ENCODE measurements at regions not wholly inside any gene's neighbourhood (a gene's known extent, or its start where the extent isn't known, plus 50 kb on each side); places are given as distances from the start of the nearest gene placed in this dataset.

- intact Hi-C loops (cut with DNase I; ENCODE audit: low total_unique reads) (no loop called here), in situ Hi-C loops (cut with MboI; ENCODE audit: low sequenced_read_pairs in 4 of 4) (no loop called here)
- ATAC-seq (no peak), DNase-seq (no peak)
- Histone ChIP-seq H3K4me1 (peaks cover 11 to 13% of the 10 kb centered on the region in 2 donors), H3K27ac (no peak overlapping the region), H3K9me3 (no peaks in the 10 kb centered on the region), H3K27me3 (no peaks in the 10 kb centered on the region), H3K4me3 (no peak overlapping the region), H3K36me3 (no peaks in the 10 kb centered on the region)
- TF ChIP-seq CTCF (IDR thresholded peaks at IDR 0.05 in 4 of 5, conservative IDR thresholded peaks at IDR 0.05 in 1 of 5) = no peak
- no peak for TF ChIP-seq POLR2A (IDR thresholded peaks at IDR 0.05)
Measured at GRCh38 chr5:124053340-124053739, 541.4 kb downstream of the CSNK1G3 start.

GRCh38 chr5:124052201-124052600 lies 540.2 kb downstream of the CSNK1G3 start:
- no peaks in the 10 kb centered on the region for H3K9me3 ChIP-seq
- ATAC-seq = no peak
- intact Hi-C loops (cut with DNase I; ENCODE audit: low total_unique reads) = no loop called here
- no peak for DNase-seq
- no peak overlapping the region for H3K27ac ChIP-seq
- in situ Hi-C loops (cut with MboI; ENCODE audit: low sequenced_read_pairs in 4 of 4) = no loop called here
- H3K36me3 ChIP-seq = no peaks in the 10 kb centered on the region
- no peak overlapping the region for H3K4me3 ChIP-seq
- TF ChIP-seq CTCF (IDR thresholded peaks at IDR 0.05 in 4 of 5, conservative IDR thresholded peaks at IDR 0.05 in 1 of 5) (no peak), POLR2A (IDR thresholded peaks at IDR 0.05) (no peak)
- peaks cover 3 to 4% of the 10 kb centered on the region in 2 donors for H3K4me1 ChIP-seq
- no peaks in the 10 kb centered on the region for H3K27me3 ChIP-seq

- ATAC-seq (no peak), DNase-seq (no peak)
- no peak for TF ChIP-seq CTCF (IDR thresholded peaks at IDR 0.05 in 4 of 5, conservative IDR thresholded peaks at IDR 0.05 in 1 of 5)
- TF ChIP-seq POLR2A (IDR thresholded peaks at IDR 0.05) = no peak
- H3K36me3 ChIP-seq = no peaks in the 10 kb centered on the region
- H3K9me3 ChIP-seq = no peaks in the 10 kb centered on the region
- in situ Hi-C loops (cut with MboI; ENCODE audit: low sequenced_read_pairs in 4 of 4) (no loop called here), intact Hi-C loops (cut with DNase I; ENCODE audit: low total_unique reads) (no loop called here)
- H3K4me3 ChIP-seq = no peak overlapping the region
- H3K4me1 ChIP-seq = no peaks in the 10 kb centered on the region
- no peak overlapping the region for H3K27ac ChIP-seq
- H3K27me3 ChIP-seq = no peaks in the 10 kb centered on the region
Measured at GRCh38 chr5:124050120-124050770, 538.3 kb downstream of the CSNK1G3 start.

- DNase-seq (no peak), ATAC-seq (no peak)
- H3K27ac ChIP-seq = no peak overlapping the region
- in situ Hi-C loops (cut with MboI; ENCODE audit: low sequenced_read_pairs in 4 of 4) = no loop called here
- H3K9me3 ChIP-seq = no peaks in the 10 kb centered on the region
- H3K36me3 ChIP-seq = no peaks in the 10 kb centered on the region
- H3K4me3 ChIP-seq = no peak overlapping the region
- intact Hi-C loops (cut with DNase I; ENCODE audit: low total_unique reads) = no loop called here
- no peaks in the 10 kb centered on the region for H3K27me3 ChIP-seq
- TF ChIP-seq POLR2A (IDR thresholded peaks at IDR 0.05) (no peak), CTCF (IDR thresholded peaks at IDR 0.05 in 4 of 5, conservative IDR thresholded peaks at IDR 0.05 in 1 of 5) (no peak)
- H3K4me1 ChIP-seq = no peaks in the 10 kb centered on the region
Measured at GRCh38 chr5:124045412-124045811, 533.4 kb downstream of the CSNK1G3 start.

- no peak overlapping the region for H3K4me3 ChIP-seq
- TF ChIP-seq CTCF (IDR thresholded peaks at IDR 0.05 in 4 of 5, conservative IDR thresholded peaks at IDR 0.05 in 1 of 5) (no peak), POLR2A (IDR thresholded peaks at IDR 0.05) (no peak)
- no peaks in the 10 kb centered on the region for H3K27me3 ChIP-seq
- no peak for ATAC-seq
- no peaks in the 10 kb centered on the region for H3K4me1 ChIP-seq
- no peaks in the 10 kb centered on the region for H3K9me3 ChIP-seq
- DNase-seq = no peak
- intact Hi-C loops (cut with DNase I; ENCODE audit: low total_unique reads) (no loop called here), in situ Hi-C loops (cut with MboI; ENCODE audit: low sequenced_read_pairs in 4 of 4) (no loop called here)
- H3K36me3 ChIP-seq = no peaks in the 10 kb centered on the region
- H3K27ac ChIP-seq = no peak overlapping the region
Measured at GRCh38 chr5:124044613-124045012, 532.6 kb downstream of the CSNK1G3 start.

Measured in gastrocnemius medialis (tissue), 4 donors.